NCI-H2081 (cell line): ENCODE measurements at regions not wholly inside any gene's neighbourhood (a gene's known extent, or its start where the extent isn't known, plus 50 kb on each side); places are given as distances from the start of the nearest gene placed in this dataset.
"Not testable (repeated sequence)": the region's sequence is repeated elsewhere in the genome, so short reads cannot be mapped to it uniquely, and the experiment has no call there.

ENCODE experiments used
- DNase-seq, 2 experiments: peaks; one replicate each; lab custom pipeline; 2025; lab: John Stamatoyannopoulos, UW

DNA sequence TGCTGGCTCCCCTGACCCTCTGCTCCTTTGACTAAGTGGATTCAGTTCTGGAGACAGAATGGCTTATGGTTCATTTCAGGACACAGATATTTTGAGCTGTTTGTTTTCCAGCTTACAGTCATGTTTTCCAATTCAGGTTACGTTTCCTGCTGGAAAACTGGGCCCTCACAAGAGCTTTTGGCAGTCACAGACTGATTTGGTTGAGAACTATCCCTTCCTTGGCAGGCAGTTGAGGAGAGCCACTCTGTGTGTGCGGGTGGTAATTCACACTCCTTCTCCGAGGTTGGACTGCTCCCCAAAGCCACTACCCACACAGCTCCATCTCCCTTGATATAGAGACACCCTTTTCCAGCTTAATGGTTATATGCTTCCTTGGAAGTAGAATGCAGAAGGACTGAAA is 534.5 kb downstream of the TMEM38B start:
- no peak for DNase-seq

DNA sequence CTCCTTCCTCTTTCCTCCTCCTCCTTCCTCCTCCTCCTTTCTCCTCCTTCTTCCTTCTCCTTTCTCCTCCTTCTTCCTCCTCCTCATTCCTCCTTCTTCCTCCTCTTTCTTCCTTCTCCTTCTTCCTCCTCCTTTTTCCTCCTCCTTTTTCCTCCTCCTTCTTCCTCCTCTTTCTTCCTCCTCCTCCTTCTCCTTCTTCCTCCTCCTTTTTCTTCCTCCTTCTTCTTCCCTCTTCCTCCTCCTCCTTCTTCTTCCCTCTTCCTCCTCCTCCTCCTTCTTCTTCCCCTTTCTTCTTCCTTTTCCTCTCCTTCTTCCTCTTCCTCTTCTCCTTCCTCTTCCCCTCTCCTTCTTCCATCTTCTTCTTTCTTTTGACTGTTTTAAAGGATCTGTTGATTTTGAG is 538.8 kb downstream of the TMEM38B start:
- DNase-seq = no peak

DNA sequence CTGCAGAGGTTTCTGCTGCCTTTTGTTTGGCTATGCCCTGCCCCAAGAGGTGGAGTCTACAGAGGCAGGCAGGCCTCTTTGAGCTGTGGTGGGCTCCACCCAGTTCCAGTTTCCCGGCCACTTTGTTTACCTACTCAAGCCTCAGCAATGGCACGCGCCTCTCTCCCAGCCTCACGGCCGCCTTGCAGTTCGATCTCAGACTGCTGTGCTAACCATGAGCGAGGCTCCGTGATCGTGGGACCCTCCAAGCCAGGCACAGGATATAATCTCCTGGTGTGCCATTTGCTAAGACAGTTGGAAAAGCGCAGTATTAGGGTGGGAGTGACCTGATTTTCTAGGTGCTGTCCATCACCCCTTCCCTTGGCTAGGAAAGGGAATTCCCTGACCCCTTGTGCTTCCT is 566.6 kb downstream of the TMEM38B start:
- DNase-seq = not testable (repeated sequence)

- DNase-seq = no peak
Measured at GRCh38 chr9:106277966-106278365, 583.6 kb downstream of the TMEM38B start.

DNA sequence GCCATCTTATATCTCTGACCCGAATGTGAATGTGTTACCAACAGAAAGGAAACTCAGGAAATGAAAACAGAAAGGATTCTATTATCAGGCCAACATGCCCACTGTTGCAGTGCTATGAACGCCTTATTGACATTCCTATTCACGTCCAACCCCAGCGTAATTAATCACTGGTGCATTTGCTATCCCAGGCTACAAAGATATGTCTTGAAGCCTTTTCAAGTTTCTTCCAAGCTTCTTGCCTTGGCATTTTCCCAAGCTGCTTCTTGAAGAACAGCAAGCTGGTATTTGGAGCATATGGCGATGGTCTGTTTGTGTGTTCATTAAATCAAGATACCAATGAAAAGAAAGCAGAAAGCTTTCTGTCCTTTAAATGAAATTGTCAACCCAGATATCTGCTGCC is 579.2 kb upstream of the ZNF462 start:
- DNase-seq = no peak

DNA sequence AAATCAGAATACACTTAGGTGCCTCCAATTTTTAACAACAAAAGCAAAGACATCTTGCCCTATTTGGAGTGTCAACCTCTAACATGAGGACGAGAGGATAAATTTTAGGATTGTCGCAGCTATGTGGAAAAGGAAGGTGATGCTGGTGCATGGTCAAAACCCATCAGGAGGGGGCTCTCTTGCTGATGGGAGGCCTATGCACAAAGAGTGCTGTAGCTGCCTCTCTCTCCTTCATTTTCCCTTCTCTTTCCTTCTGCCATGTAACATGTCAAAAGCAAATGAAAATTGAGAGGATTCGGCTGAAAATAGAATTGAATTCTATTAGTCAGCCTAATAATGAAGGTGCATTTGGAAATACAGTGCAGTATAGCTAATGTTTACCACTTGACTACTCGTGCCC is 578.7 kb upstream of the ZNF462 start:
- peak in 1 of 2 experiments; percentile 10 for DNase-seq

DNA sequence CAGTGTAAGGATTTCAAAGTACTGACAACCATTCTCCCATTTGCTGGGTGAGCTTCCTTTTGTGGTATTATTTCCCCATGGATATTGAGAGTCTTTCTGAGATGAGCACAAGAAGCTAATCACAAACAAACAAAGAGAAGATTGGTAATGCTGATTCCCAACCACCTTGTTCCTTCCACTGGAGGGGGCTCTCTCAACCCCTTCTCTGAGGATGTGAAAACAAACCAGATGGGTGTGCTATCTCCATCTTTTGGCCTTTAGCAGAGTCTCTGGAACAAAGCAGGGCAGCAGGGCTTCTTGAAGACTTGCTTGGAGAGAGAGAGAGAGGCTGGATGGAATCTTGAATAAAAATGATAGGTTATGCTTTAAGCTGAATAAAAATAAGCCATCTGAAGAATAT is 576.7 kb upstream of the ZNF462 start:
- peak in 1 of 2 experiments; percentile 31 for DNase-seq

DNA sequence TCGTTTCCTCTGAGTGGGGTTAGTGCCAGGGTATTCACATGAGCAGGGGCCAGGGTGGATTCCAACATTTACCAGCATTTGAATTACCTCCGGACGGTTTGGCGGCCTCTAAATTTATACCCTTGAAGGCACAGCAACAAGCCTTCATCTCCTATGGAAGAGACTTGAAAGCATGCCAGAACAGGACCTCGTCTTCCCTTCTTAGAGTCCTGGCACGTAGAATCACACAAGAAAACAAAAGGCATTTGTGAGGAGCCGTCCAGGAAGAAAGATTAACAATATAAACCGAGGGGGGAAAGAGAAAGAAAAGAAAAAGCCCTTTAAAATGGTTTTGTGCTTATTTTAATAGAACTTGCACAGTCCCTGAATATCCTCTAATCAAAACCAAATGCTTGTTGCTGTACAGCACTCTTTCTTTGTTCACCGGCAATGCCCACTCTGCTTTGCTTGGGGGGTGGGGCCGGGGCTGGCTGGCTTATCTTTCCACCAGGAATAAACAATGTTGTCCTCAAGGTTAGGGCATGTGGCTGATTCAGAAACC is 575.8 kb upstream of the ZNF462 start:
- DNase-seq = no peak

DNA sequence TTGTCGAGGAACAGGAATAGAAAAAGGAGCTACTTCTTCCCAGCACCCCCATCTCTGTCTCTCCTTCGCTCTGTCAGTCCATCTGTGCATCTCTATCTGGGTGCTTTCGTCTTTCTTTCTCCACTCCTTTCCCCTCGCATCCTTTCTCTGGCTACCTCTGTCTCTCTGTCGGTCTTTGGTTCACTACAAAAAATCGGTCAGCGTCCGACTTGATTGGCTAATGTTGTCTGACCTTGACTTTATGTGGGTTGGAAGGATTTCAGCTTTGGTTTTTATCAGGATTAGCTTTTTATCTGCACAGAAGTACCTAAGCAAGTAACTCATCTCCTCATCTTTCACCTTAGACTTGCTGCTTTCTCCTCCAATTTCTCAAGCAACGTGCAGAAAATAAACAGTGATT is 575.2 kb upstream of the ZNF462 start:
- no peak for DNase-seq

GRCh38 chr9:106288689-106289088 is 574.3 kb upstream of the ZNF462 start:
- DNase-seq = no peak

DNA sequence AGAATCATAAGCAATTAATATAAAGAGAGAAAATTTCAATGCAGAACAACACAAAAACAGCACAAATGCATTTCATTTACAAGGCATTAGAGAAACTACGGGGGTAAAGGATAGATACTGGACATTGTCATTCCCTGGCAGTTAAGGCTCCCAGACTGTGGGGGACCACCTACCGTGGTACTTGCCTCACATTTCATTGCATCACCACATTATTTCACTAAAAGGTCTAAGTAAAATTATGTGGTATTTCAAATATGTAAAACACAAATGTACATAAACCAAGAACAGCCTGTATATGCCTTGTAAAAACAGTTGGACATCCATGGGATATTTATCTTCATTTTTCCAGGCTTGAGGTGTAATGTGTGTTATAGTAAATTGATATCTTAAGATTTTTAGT is 571.2 kb upstream of the ZNF462 start:
- DNase-seq = no peak

- no peak for DNase-seq
Measured at GRCh38 chr9:106296426-106296825, 566.5 kb upstream of the ZNF462 start.

DNA sequence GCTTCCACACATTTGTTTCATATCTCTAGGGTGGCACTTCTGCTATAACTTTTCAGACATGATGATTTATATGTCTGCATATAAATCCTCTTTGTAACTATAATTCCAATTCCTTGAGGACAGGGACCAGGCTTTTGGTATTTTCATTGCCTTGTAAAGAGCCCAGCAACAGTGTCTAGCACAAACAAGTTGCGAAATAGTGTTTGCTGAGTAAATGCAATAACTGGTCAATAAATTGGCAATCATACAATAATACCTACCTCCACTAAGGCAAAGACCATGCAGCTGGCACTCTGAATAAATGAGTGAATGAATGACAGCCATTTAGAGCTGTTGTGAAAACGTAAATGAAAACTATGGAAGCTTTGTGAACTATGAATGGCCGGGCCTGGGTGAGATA is 564.0 kb upstream of the ZNF462 start:
- DNase-seq = no peak

GRCh38 chr9:106304401-106304920 is 558.5 kb upstream of the ZNF462 start:
- DNase-seq = no peak

DNA sequence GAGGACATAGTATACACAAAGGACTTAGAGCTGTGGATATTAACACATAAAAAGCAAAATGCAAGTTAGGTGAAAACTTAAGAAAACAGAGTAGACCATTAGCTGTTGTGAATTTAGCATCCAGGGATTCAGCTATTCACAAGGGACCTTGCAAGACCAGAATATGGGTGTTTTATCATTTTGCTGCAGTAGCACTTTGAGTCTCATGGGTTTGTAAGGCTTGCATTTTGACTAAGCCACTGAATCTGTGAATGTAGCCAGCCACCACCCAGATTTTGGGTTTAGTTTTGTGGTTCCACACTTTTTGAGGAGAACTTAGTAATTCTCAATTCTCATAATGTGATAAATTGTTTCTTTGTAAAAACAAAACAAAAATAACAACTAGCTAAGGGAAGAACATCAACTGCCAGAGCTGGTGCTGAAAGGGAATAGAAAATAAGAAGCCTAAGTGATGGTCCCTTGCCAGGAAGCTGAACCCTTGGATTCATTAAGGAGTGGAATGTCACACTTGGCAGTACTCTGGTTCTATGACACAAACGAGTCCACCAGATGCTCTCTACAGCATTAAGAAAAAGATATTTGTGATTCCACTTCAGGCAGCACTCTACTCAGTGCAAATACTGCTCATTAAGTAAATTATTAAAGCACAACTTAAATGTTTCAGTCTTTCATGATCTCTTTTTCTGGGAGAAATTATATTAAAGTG is 557.4 kb upstream of the ZNF462 start:
- DNase-seq = no peak

DNA sequence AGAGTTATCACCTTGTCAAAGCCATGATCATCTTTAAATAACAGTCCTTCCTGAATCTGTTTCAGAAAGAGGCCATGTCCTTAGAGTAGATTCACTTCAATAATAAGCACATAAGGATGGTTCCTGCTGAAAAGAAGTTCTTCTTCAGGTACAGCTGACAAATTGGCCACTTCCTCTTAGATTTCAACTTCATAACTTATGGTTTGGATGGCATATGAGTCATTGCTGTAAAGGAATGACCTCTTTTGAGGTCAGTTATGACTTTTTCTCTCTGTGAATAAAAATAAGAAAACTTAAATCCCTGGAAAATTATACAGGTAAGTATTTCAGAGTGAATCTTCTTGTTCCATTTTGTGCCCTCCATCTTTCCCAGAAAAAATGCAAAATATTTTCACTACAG is 555.3 kb upstream of the ZNF462 start:
- no peak for DNase-seq

GRCh38 chr9:106309925-106310324 is 553.0 kb upstream of the ZNF462 start:
- DNase-seq = no peak

- DNase-seq = no peak
Measured at GRCh38 chr9:106310782-106311181, 552.2 kb upstream of the ZNF462 start.

- no peak for DNase-seq
Measured at GRCh38 chr9:106312906-106313305, 550.1 kb upstream of the ZNF462 start.

- DNase-seq = no peak
Measured at GRCh38 chr9:106314476-106314875, 548.5 kb upstream of the ZNF462 start.

- peak; percentile 3 to 25 for DNase-seq
Measured at GRCh38 chr9:106321394-106322180, 541.4 kb upstream of the ZNF462 start.

DNA sequence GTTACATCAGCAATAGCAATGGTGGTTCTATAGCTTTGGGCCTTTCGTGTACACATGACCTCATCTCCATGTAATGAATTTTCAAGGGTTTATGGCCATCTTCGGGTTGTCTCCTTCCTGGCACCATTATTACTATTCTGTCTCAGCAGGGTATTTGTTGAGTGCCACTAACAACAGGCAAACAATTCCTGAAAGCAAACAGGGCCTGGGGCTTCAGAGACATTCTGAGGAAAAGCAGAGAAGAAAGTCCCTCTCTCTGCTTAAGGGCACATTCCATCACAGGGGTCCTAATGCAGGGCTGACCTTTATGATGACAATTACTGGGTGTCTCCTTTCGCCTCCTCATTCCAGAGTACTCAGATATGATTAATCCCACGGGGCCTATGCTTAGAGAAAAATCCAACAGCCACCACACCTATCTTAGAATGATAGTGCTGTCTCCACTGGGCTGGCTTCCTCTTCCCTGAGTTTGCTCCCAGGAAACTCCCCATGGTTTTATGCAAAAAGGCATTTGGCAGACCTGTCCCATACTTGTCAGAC is 540.2 kb upstream of the ZNF462 start:
- DNase-seq = no peak

- no peak for DNase-seq
Measured at GRCh38 chr9:106324053-106324585, 538.8 kb upstream of the ZNF462 start.
